ENCODE measurements at regions not wholly inside any gene's neighbourhood (a gene's known extent, or its start where the extent isn't known, plus 50 kb on each side); places are given as distances from the start of the nearest gene placed in this dataset.

DNA sequence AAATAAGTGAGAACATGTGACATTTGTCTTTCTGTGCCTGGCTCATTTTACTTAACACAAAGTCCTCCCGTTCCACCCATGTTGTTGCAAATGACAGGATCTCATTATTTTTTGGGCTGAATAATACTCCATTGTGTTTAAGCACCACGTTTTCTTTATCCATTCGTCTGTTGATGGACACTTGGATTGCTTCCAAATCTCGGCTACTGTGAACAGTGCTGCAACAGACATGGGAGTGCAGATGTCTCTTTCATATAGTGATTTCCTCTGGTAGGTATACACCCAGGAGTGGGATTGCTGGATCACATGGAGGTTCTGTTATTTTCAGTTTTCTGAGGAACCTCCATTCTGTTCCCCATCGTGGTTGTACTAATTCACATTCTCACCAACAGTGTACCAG lies 264.4 kb upstream of the GALNT17 start:
- Histone ChIP-seq H3K14ac (ENCODE audit: insufficient read length) (no peak overlapping the region), H2AK5ac (ENCODE audit: low read depth, low read length) (no peak overlapping the region), H3K27ac (ENCODE audit: low read depth, low read length) (no peak overlapping the region), H3K36me3 (ENCODE audit: control insufficient read depth in 2 of 4, insufficient read depth in 4 of 4, low read length in 3 of 4) (no peaks in the 10 kb centered on the region), H3K18ac (ENCODE audit: extremely low read depth, low read length) (no peak overlapping the region), H3K56ac (replicated peaks; ENCODE audit: insufficient read length, low read depth, low read length) (no peak overlapping the region), H2BK20ac (ENCODE audit: low read length) (0 out of 2 replicates have a peak overlapping the region, but pooled peaks have one; percentile 6), H2BK12ac (ENCODE audit: low read depth, low read length) (no peak overlapping the region; the same call in 1 of the 2 replicates), H3K79me2 (ENCODE audit: control insufficient read depth in 1 of 2, insufficient read depth in 2 of 2, low read length in 2 of 2) (no peaks in the 10 kb centered on the region), H3K27me3 (replicated peaks in 1 of 4; ENCODE audit: control insufficient read depth in 3 of 4, extremely low read depth in 1 of 4, insufficient read depth in 3 of 4, low read length in 3 of 4) (no peaks in the 10 kb centered on the region), H4K8ac (ENCODE audit: extremely low read depth, insufficient read depth, low read length) (no peak overlapping the region), H3K4ac (replicated peaks; ENCODE audit: insufficient read length, low read depth, low read length) (no peak overlapping the region), H3K79me1 (ENCODE audit: low read depth, low read length) (no peaks in the 10 kb centered on the region), H3K4me1 (replicated peaks in 1 of 4; ENCODE audit: control insufficient read depth in 3 of 4, insufficient read depth in 4 of 4, low read length in 3 of 4) (peaks cover 0 to under 1% (median 0%) of the 10 kb centered on the region in 4 experiments; a peak in 1 of 7 replicates), H3K4me2 (ENCODE audit: insufficient read depth in 1 of 2, low read depth in 2 of 2, low read length in 2 of 2) (no peak overlapping the region), H2BK120ac (replicated peaks; ENCODE audit: low read depth, low read length) (no peak overlapping the region), H2BK15ac (ENCODE audit: low read length) (no peak overlapping the region), H3K23ac (ENCODE audit: insufficient read length) (no peak overlapping the region), H4K5ac (ENCODE audit: insufficient read length, low read depth, low read length) (no peak overlapping the region), H4K20me1 (replicated peaks in 1 of 2; ENCODE audit: control insufficient read depth in 1 of 2, insufficient read depth in 2 of 2, low read length in 2 of 2) (no peaks in the 10 kb centered on the region), H3K9ac (replicated peaks in 1 of 4; ENCODE audit: extremely low read depth in 1 of 4, low read depth in 3 of 4, low read length in 3 of 4) (no peak overlapping the region), H2BK5ac (ENCODE audit: low read depth, low read length) (no peak overlapping the region), H3K23me2 (ENCODE audit: low read depth, low read length) (no peaks in the 10 kb centered on the region; the same call in 1 of the 2 replicates), H3K4me3 (ENCODE audit: extremely low read depth in 1 of 4, insufficient read depth in 2 of 4, low read depth in 3 of 4, low read length in 4 of 4) (no peak overlapping the region), H2AFZ (ENCODE audit: low read length) (no peak overlapping the region), H4K91ac (replicated peaks; ENCODE audit: insufficient read length, low read length) (no peak overlapping the region), H3K9me3 (ENCODE audit: insufficient read depth in 2 of 2, low read depth in 1 of 2, low read length in 1 of 2) (no peaks in the 10 kb centered on the region)
- ChIA-PET POLR2A (ENCODE audit: partially characterized antibody) (no interaction called here), CTCF (ENCODE audit: partially characterized antibody) (no interaction called here)
- DNase-seq (ENCODE audit: low read depth in 1 of 2, low spot score in 2 of 2) (no peak), FAIRE-seq (no peak)
- no peak for TF ChIP-seq SIRT6 (IDR thresholded peaks at IDR 0.05; ENCODE audit: low read length)
- no peak for TF ChIP-seq EP300 (IDR thresholded peaks at IDR 0.05; ENCODE audit: borderline replicate concordance in 1 of 2, low read depth in 2 of 2, low read length in 2 of 2)
- TF ChIP-seq SP4 (IDR thresholded peaks at IDR 0.05; ENCODE audit: low read length): no peak
- TF ChIP-seq, protein P1, sequence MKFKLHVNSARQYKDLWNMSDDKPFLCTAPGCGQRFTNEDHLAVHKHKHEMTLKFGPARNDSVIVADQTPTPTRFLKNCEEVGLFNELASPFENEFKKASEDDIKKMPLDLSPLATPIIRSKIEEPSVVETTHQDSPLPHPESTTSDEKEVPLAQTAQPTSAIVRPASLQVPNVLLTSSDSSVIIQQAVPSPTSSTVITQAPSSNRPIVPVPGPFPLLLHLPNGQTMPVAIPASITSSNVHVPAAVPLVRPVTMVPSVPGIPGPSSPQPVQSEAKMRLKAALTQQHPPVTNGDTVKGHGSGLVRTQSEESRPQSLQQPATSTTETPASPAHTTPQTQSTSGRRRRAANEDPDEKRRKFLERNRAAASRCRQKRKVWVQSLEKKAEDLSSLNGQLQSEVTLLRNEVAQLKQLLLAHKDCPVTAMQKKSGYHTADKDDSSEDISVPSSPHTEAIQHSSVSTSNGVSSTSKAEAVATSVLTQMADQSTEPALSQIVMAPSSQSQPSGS (IDR thresholded peaks at IDR 0.05; ENCODE audit: low read length): no peak
- no peak for TF ChIP-seq SIN3A (conservative IDR thresholded peaks at IDR 0.05 in 1 of 2, IDR thresholded peaks at IDR 0.05 in 1 of 2; ENCODE audit: low read depth in 1 of 2, low read length in 2 of 2)
- no peak for TF ChIP-seq CBX8 (IDR thresholded peaks at IDR 0.05; ENCODE audit: borderline replicate concordance, low read depth, low read length)
- TF ChIP-seq CTBP2 (IDR thresholded peaks at IDR 0.05; ENCODE audit: borderline replicate concordance, insufficient read depth, insufficient read length, low read length): no peak
- no peak for TF ChIP-seq RBBP5 (IDR thresholded peaks at IDR 0.05; ENCODE audit: borderline replicate concordance, low read depth, low read length)
- TF ChIP-seq HDAC6 (IDR thresholded peaks at IDR 0.05; ENCODE audit: low read depth, low read length): no peak
- no peak for TF ChIP-seq MAFK (IDR thresholded peaks at IDR 0.05; ENCODE audit: low read depth, low read length)
- 68% methylated on average over 5 of the region's 5 CpGs; no CpG with 5 or more reads in 1 of the 2 experiments for WGBS, 2 experiments (ENCODE audit: extremely low coverage in 1 of 2, insufficient coverage in 1 of 2, insufficient read length in 1 of 2, insufficient replicate concordance in 2 of 2, low coverage in 1 of 2, low lambda C conversion rate in 2 of 2, missing lambda C conversion rate in 1 of 2)

Data from H1 (cell line).